ENCODE measurements at regions not wholly inside any gene's neighbourhood (a gene's known extent, or its start where the extent isn't known, plus 50 kb on each side); places are given as distances from the start of the nearest gene placed in this dataset.
"Not testable (repeated sequence)": the region's sequence is repeated elsewhere in the genome, so short reads cannot be mapped to it uniquely, and the experiment has no call there.

GRCh38 chr7:91383905-91384274, 119.7 kb downstream of the FZD1 start:
- Histone ChIP-seq H3K4me3 (ENCODE audit: low read depth, low read length, poor library complexity, severe bottlenecking) (no peak overlapping the region), H3K27me3 (ENCODE audit: insufficient read depth, low read length) (no peaks in the 10 kb centered on the region), H3K36me3 (ENCODE audit: insufficient read depth, low read length) (no peaks in the 10 kb centered on the region), H4K20me1 (ENCODE audit: insufficient read depth, low read length) (no peaks in the 10 kb centered on the region), H3K4me2 (ENCODE audit: low read length) (no peak overlapping the region), H2AFZ (ENCODE audit: low read length) (no peak overlapping the region), H3K9me3 (ENCODE audit: low read length) (no peaks in the 10 kb centered on the region), H3K79me2 (ENCODE audit: insufficient read depth, low read length) (no peaks in the 10 kb centered on the region), H3K9ac (ENCODE audit: low read length) (no peak overlapping the region), H3K4me1 (ENCODE audit: insufficient read depth, low read length, severe bottlenecking) (no peaks in the 10 kb centered on the region), H3K27ac (ENCODE audit: low read depth, low read length, poor library complexity, severe bottlenecking) (no peak overlapping the region), H3F3A (ENCODE audit: insufficient read depth, low read length) (no peaks in the 10 kb centered on the region), H3K9me2 (ENCODE audit: low read depth, low read length) (no peaks in the 10 kb centered on the region)
- TF ChIP-seq CTCF (IDR thresholded peaks at IDR 0.05; ENCODE audit: low read length) (no peak), EZH2 (IDR thresholded peaks at IDR 0.05; ENCODE audit: borderline replicate concordance, low read length) (no peak)

- not testable (repeated sequence) for H3K27ac ChIP-seq (ENCODE audit: low read depth, low read length, poor library complexity, severe bottlenecking); H3K9ac ChIP-seq (ENCODE audit: low read length); H3K4me2 ChIP-seq (ENCODE audit: low read length); H3K79me2 ChIP-seq (ENCODE audit: insufficient read depth, low read length); H2AFZ ChIP-seq (ENCODE audit: low read length); H3K9me3 ChIP-seq (ENCODE audit: low read length); H3K9me2 ChIP-seq (ENCODE audit: low read depth, low read length); H3F3A ChIP-seq (ENCODE audit: insufficient read depth, low read length); H4K20me1 ChIP-seq (ENCODE audit: insufficient read depth, low read length); H3K4me3 ChIP-seq (ENCODE audit: low read depth, low read length, poor library complexity, severe bottlenecking); H3K27me3 ChIP-seq (ENCODE audit: insufficient read depth, low read length); H3K36me3 ChIP-seq (ENCODE audit: insufficient read depth, low read length); H3K4me1 ChIP-seq (ENCODE audit: insufficient read depth, low read length, severe bottlenecking)
These were observed 130.5 kb downstream of the FZD1 start for GRCh38 chr7:91394757-91395156.

GRCh38 chr7:91395313-91395712, 131.1 kb downstream of the FZD1 start:
- not testable (repeated sequence) for H2AFZ ChIP-seq (ENCODE audit: low read length); H4K20me1 ChIP-seq (ENCODE audit: insufficient read depth, low read length); H3K9me3 ChIP-seq (ENCODE audit: low read length); H3K27ac ChIP-seq (ENCODE audit: low read depth, low read length, poor library complexity, severe bottlenecking); H3K27me3 ChIP-seq (ENCODE audit: insufficient read depth, low read length); H3K9ac ChIP-seq (ENCODE audit: low read length); H3K4me2 ChIP-seq (ENCODE audit: low read length); H3K9me2 ChIP-seq (ENCODE audit: low read depth, low read length); H3K4me1 ChIP-seq (ENCODE audit: insufficient read depth, low read length, severe bottlenecking); H3K79me2 ChIP-seq (ENCODE audit: insufficient read depth, low read length); H3F3A ChIP-seq (ENCODE audit: insufficient read depth, low read length); H3K36me3 ChIP-seq (ENCODE audit: insufficient read depth, low read length); H3K4me3 ChIP-seq (ENCODE audit: low read depth, low read length, poor library complexity, severe bottlenecking)

- no peaks in the 10 kb centered on the region for H3K79me2 ChIP-seq (ENCODE audit: insufficient read depth, low read length)
- H3K4me2 ChIP-seq (ENCODE audit: low read length), result no peak overlapping the region
- H3K9ac ChIP-seq (ENCODE audit: low read length), result no peak overlapping the region
- no peaks in the 10 kb centered on the region for H3K36me3 ChIP-seq (ENCODE audit: insufficient read depth, low read length)
- no peak overlapping the region for H3K4me3 ChIP-seq (ENCODE audit: low read depth, low read length, poor library complexity, severe bottlenecking)
- no peaks in the 10 kb centered on the region for H4K20me1 ChIP-seq (ENCODE audit: insufficient read depth, low read length)
- TF ChIP-seq CTCF (IDR thresholded peaks at IDR 0.05; ENCODE audit: low read length) (no peak), EZH2 (IDR thresholded peaks at IDR 0.05; ENCODE audit: borderline replicate concordance, low read length) (no peak)
- no peaks in the 10 kb centered on the region for H3K9me2 ChIP-seq (ENCODE audit: low read depth, low read length)
- H3K27me3 ChIP-seq (ENCODE audit: insufficient read depth, low read length), result no peaks in the 10 kb centered on the region
- H3K9me3 ChIP-seq (ENCODE audit: low read length), result no peaks in the 10 kb centered on the region
- H2AFZ ChIP-seq (ENCODE audit: low read length), result no peak overlapping the region
- H3K27ac ChIP-seq (ENCODE audit: low read depth, low read length, poor library complexity, severe bottlenecking), result no peak overlapping the region
- no peaks in the 10 kb centered on the region for H3F3A ChIP-seq (ENCODE audit: insufficient read depth, low read length)
- no peaks in the 10 kb centered on the region for H3K4me1 ChIP-seq (ENCODE audit: insufficient read depth, low read length, severe bottlenecking)
These were observed 132.9 kb downstream of the FZD1 start for GRCh38 chr7:91397096-91397495.

All from OCI-LY1 (cell line).